Activated CD8-positive, alpha-beta memory T cell treated with anti-CD3 and anti-CD28 coated beads, Interleukin-2, amount 50 U/mL, for 48 hours (primary cell): ENCODE measurements at regions not wholly inside any gene's neighbourhood (a gene's known extent, or its start where the extent isn't known, plus 50 kb on each side); places are given as distances from the start of the nearest gene placed in this dataset.
"Not testable (repeated sequence)": the region's sequence is repeated elsewhere in the genome, so short reads cannot be mapped to it uniquely, and the experiment has no call there.

Source experiments
- DNase-seq: peaks from one replicate; pipeline ENCODE4 v3.0.0-alpha.2; 2020

DNA sequence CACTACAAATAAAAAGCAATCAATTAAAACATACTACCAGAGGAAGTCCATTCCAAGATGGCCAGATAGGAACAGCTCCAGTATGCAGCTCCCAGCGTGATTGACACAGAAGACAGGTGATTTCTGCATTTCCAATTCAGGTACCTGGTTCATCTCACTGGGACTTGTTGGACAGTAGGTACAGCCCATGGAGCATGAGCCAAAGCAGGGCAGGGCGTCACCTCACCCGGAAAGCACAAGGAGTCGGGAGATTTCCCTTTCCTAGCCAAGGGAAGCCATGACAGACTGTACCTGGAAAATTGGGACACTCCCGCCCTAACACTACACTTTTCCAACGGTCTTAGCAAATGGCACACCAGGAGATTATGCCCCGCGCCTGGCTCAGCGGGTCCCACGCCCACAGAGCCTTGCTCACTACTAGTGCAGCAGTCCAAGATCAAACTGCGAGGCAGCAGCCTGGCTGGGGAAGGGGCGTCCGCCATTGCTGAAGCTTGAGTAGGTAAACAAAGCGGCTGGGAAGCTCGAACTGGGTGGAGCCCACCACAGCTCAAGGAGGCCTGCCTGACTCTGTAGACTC lies 106.0 kb downstream of the BUD13 start:
- DNase-seq = not testable (repeated sequence)

DNA sequence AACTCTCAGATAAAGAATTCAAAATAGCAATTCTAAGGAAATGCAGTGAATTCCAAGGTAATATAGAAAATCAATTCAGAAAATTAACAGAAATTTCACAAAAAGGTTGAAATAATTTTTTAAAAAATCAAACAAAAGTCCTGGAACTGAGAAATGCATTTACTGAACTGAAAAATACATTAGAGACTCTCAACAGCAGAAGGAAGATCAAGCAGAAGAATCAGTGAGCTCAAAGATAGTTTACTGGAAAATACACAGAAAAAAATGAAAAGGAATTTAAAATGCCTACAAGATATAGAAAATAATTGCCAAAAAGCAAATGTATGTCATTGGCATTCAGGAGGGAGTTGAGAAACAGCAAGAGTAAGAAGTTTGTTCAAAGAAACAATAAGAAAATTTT lies 107.3 kb downstream of the BUD13 start:
- DNase-seq = no peak

DNA sequence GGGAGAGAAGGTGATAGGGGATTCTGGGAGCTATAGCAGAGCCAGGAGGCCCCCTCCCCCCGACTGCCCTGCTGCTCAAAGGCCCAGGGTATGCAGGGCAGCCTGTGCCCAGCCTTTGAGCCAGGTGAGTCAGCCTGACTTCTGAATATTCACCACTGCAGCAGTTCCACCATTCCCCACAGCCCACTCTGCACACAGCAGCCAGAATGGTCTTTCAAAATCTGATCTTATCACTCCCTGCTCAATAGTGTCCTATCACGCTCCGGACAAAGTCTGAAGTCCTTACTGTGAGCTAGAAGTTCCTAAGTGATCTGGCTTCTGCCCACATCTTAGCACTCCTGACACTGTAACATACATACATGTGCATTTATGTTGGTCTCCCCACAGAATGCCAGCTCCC lies 111.7 kb downstream of the BUD13 start:
- DNase-seq = no peak

DNA sequence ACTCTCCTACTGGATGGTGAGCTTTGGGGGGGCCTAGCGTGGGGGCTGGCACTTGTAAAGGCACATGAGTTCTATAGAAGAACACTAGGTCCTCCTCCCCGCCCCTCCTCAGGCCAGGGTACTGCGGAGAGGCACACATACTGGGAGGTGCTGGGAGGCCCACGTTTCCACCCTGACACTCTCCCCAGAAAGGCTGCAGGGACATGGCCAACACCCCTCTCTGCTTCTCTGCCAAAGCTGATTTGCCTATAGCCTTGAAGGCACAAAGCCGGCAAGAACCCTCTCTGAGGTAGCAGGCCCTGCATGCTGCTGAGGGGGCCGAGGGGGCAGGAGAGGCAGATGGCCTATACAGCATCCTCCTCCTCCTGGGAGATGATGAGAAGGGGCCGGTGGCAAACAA lies 112.8 kb downstream of the BUD13 start:
- no peak for DNase-seq

DNA sequence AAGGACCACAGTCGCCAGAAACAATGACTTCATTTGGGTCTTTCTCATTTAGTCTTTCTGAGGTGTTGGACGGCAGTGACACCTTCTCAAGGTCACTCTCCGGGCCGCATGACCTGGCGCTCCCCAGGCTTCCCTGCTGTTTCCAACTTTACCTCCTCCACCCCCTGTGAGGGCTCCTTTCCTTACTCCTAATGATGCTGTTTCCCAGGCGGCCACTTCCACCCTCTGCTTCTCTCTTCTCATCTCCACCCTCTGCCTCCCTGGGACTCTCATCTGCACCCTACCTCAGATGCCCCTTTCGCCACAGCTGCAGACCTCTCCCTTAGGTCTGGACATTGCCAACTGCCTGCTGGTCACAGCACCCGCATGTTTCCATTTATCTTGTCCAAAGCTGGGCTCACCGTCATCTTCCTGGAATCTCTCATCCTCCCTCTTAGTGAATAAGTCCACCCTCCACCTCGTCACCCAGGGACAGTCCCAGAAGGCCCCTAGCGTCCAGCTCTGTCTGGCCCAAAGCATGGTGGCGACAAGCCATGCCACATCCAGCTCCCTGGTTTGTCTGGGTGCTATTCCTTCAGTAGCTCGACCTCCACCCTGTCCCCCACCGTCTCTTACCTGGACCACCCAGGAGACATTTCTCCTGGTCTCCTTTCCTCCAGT lies 113.8 kb downstream of the BUD13 start:
- no peak for DNase-seq

DNA sequence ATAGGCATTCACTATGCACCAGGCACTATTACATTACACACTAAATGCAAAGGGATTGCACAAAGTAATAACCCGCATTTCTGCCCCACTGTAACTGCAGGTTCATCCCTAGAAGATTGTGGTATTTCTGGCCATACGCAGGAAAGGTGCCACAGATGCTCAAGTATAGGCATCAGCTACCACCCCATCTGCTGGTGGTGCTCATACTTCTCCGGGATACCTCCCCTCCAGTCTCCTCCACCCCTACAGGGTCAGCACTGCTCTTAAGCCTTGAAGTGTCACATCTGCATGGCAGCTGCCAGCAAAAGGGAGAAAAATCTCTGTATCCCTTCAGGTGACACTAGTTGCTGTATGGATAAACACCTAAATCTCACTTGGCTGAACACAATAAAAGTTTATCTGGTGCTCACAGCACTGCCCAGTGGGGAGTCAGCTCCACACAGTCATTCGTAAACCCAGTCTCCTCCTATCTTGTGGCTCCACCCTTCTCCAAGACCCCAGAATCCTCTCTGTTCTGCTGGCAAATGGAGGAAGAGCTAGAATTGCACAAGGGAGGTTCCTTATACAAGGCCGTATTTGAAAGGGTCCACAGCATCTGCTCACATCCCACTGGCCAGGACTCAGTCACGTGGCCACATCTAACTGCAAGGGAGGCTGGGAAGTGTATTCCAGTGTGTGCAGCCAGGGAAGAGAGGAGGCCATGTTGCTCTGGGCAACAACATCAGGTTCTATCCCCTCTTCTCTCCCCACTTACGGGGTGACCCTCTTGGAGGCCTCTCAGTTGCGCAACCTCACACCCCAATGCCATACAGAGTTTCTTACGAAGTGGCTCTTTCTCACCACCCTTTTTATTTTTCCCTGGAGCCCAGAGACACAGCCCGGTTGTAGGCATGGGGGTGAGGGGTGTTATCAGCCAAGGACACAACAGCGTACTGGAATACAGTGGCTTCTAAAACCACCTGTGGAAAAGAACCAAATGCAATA lies 114.7 kb downstream of the BUD13 start:
- no peak for DNase-seq

DNA sequence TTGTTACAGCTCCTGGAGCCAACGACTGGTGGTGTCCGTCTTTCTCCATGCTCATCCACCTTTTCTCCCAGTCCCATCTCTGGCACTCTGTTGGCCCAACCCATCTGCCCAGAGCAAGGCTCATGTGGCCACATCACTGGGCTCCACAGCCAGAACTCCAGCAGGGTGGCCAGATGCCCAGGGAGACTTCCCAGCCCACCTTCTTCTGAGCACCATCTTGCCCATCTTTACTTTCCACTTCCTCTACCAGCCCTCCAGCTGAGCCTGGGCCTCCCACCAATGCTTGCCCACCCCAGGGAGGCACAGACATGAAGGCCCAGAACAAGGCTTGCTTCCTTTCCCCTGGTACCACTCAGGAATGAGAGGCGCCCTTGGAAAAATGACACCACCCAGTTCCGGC lies 116.8 kb downstream of the BUD13 start:
- peak; percentile 37 for DNase-seq

DNA sequence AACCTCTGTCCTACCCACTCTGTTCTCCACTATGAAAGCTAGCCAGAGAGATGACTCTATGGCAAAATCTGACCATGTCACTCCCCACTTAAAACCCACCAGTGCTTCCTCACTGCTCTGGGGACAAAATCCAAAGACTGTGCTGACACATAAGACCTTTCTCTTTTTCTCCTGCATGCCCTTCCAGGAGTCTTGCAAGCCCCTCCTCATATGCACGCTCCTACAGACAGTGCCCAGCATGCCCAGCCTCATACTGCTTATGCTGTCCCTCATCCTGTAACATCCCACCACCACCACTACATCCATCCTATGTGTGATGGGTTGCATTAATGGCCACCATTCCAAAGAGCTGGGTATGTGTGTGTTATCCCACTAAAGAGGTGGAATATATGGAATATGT lies 118.3 kb downstream of the BUD13 start:
- DNase-seq = no peak

DNA sequence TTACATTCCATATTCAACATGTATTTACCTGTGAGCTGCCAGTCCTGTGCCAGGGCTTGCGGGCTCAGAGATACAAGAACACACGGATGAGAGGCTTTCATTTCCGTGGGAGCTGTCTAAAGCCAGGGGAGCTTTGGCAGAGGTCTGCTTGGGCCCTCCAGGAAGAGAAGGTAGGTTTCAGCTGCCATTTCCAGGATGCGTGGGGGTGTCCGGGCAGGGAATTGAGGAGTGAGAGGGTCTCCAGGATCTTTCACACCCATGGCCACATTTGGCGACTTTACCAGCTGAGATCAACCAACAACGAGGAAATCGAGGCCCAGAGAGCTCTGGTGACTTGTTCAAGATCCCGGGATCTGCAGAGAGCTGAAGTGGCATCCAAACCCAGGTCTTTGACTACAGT lies 119.6 kb downstream of the BUD13 start:
- DNase-seq = peak; percentile 8

DNA sequence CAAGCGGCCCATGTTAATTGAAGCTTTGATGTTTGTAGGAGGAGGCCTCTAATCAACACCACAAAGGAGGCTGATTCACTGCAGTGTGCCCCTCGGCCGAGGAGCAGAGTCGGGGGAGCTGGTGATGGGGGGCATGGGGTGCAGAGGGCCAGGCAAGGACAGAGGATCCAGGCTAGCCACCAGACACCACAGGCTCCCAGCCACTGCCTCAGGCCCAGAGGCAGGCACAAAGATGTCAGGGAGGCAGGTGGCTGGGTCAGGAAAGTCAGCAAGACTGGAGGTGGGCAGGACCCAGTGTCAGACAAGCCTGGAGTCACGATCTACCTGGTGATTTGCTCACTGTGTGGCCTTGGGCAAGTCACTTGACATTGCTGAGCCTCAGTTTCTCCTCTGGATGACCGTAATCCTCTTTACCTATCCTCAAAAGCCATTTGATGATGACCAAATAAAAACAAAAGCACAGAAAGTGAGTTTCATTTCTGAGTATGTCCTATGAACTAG lies 121.0 kb downstream of the BUD13 start:
- peak; percentile 22 for DNase-seq

DNA sequence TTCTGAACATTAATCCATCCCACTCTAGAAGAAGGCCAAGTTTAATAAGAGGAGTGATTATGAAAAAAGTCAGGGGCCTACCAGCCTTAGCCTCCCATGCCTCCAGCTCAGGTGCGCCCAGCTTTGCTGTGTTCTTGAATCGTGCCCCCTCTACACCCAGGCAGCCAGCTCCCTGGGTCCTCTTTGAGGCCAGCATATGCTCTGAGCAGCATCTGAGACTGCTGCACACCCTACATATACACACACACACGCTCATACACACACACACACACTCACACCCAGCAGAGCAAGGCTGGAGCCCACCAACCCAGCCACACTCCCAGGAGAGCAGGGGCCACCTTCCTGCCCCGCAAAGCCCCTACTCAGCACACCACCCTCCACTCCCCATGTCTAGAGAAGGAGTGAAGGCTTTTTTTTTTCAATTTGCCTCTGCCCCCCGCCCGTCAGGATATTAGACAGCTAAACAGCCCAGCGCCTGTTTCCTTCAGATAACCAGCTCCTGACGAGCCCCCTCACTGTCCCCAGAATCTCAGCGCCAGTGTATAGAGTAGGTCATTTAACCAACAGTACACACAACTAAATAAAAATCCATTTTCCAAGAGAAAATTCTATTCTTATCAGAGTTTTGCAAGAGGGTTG lies 121.6 kb downstream of the BUD13 start:
- DNase-seq = peak; percentile 15

DNA sequence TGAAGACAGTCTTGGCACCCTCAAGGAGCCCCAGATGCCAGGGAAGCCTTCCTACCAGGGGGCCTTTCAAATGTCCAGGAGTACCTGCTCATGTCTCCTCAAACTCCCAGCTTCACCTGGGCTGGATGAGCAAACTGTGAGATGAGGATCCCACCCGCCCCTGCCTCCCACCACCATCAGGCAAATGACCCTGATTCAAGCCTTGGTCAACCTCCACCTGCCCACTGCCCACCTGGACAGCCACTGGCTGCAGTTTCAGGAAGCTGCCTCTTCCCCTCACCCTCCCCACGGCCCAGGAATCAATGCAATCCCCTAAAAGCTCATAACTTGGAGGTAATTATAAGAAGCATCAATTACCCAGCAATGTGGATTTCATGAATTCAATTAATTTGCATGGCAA lies 122.7 kb downstream of the BUD13 start:
- DNase-seq = peak; percentile 6

DNA sequence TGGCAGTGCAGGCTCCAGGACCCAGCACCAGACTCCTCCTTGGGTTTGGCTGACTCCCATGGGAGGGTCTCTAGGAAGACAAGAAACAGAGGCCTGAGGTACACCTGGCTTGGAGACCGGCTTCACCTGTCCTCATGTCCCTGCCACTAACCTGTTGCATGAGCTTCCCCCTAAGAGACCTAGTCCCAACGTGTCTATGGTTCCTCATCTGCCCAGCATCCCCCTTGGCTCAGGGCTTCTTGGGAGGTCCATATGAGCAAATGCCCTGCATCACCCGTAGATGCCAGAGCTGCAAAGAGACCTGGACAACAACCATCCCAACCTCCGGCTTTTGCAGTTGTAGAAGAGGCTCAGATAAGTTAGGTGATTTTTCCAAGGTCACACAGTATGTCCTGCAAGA lies 123.5 kb downstream of the BUD13 start:
- peak; percentile 29 for DNase-seq

DNA sequence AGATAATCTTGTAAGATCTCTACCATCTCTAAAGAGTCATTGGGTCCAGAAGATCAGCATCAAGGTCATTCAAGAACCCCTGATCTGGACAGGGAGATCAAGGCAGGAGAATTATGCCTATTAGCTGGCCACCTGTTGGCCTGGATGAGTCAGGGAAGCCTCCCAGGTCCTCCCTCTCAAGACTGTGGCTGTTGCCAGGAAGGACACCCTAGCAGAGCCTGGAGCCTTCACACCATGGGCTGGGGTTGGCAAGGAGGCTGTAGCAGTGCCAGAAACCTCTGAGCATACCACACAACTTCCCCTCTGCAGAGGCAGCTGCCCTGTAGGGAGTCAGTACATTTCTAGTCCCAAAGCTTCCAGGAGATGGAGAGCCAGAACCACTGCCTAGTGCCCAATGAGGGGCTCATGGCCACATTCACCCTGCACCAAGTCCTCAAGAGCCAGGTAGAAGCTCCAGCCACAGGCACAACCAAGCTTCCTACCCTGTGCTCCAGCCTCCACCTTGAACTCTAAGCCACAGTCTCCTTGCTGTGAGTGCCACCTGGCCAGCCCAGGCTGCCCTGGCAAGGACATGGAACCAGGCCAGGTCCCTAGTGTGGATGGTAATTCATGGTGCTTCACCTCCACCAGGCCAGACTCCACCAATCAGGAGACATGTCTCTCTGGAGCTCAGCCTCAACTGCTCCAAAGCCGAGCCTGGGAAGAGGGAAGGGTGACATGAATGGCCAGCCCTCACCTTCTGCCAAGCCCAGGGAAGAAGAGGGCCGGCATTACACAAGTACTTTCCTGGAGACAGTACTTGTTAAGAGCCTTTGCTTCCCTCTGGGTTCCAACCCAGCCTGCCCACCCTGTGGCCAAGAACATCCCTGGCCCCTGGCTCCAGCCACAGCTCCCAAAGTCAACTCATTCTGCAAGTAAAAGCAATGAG lies 124.3 kb downstream of the BUD13 start:
- peak; percentile 36 for DNase-seq

DNA sequence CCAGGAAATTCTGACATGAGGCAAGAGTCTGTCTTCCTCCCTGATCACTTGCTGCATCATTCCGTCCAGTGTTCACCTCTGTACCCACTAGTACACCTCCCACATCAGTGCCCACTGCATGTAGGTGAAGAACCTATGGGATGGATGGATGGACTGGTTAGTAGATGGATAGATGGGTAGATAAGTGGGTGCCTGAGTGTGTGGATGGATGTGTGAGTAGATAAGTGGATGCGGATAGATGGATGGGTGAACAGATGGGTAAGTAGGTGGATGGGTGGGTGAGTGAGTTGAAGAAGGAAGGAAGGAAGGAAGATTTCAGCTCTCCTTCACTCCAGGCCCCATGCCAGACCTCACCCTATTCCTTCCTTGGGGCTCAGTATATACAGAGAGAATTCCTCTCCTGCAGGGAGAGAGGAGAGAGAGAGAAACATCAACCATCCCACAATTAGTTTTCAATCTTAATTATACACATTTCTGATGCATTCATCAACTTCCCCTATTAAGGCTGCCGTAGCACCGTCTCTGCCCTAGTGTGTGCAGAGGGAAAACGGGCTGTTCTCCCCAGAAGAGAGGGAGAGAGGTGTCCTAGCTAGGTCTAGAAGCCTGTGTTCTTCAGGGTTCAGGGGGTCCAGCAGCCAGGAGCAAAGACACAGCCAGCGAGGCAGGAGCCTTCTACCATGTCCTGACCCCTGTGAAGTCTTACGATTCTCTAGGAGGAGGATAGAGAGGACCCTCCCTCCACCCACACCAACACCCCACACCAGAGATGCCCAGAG lies 125.3 kb downstream of the BUD13 start:
- peak; percentile 18 for DNase-seq

DNA sequence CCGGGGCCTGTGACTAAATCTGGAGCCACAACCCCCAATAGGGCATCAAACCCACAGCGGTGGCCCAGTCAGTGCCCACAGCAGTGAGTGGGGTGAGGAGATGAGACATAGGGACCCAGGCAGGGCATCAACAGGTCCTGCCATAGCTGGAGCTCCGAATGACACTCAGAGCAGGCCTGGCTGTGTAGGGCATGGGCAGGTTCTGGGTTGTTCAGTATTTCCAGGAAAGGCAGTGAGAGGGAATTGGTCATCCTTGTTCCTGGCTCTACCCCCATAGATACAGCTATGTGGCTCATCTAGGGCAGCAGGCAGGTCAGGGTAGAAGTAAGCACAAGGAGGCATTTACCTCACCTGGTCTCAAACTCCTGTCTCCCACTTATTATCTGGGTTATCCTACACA lies 126.6 kb downstream of the BUD13 start:
- DNase-seq = no peak

DNA sequence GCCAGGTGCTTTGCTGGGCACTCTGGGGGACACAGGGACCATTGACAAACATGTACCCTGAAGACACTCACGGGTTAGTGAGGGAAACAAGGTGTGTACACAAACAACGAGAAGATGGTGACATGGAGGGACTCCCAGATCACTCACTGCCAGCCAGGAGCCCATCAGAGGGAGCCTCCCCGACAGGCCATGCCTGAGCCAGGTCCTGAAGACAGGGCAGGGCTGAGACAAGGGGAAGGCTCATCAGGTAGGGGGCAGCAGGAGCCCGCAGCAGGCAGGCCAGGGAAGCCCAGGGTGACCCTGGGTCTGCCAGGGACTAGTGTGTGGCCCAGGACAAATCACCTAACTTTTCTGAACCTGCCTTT lies 127.9 kb downstream of the BUD13 start:
- no peak for DNase-seq

DNA sequence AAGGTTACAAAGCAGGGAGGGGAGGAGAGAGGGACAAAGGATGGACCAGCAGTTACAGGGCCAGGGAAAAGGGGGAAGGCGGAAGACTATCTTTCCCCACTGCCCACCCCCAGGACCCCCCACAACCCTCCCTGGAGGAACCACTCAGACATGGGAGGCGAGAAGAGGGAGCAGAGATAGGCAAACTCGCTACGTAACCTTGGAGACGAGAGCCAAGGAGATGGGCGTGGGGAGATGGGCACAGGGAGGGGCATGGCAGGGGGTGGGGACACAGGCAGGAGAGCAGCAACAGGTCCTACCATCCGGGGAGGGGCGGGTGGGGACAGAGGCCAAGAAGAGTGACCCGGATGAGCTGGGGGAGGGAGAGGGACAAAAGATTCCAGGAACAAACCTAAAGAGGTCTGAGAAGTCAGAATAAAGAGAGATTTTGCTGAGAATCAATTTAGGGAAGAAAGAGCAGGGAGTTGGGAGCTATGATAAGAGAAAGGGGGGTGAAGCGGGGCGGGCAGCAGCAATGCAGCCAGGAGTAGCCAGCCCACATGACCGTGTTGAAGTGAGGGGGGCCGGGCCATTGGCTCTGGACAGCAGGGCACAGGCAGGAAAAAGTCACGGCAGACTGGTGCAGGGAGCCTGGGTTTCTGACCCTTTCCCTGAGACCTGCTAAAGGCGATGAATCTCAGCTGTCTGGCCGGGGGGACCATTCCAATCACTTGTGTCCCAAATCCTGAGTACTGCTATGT lies 128.4 kb downstream of the BUD13 start:
- DNase-seq = no peak

DNA sequence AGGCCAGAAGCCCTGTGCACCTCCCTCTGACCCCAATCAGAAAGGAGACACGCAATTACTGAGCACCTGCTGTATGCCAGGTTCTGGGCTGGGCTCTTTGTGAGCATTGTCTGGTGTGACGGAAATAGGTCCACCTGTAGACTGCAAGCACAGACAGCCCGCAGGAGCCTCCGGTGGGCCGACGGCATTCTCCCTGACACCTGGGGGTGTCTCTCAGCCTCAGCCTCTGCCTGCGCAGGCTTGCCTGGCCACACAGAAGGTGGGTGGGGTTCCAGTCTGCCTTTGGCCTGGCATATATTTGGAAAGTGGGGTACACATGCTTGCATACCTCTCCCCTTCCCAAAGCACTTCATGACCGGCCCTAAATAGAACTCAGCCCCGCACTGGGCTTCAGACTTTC lies 129.3 kb downstream of the BUD13 start:
- DNase-seq = peak; percentile 1

DNA sequence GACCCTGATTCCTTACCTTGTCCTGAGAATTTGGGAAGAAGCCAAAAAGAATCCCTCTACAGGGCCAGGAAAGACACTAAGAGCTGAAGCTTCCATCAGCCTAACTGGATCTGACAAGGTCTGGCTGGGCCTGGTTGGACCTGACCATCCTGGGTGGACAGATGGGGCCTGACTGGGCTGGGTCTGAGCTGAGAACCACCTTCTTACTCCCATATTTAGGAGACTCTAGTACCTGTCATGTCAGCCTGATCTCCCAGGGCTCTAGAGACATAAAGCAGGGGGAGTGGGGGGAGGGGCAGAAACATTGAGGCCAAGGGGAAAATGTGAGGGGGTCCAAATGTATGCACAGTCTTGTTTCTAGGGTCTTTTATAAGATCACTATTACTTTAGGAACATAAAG lies 129.9 kb downstream of the BUD13 start:
- DNase-seq = no peak

DNA sequence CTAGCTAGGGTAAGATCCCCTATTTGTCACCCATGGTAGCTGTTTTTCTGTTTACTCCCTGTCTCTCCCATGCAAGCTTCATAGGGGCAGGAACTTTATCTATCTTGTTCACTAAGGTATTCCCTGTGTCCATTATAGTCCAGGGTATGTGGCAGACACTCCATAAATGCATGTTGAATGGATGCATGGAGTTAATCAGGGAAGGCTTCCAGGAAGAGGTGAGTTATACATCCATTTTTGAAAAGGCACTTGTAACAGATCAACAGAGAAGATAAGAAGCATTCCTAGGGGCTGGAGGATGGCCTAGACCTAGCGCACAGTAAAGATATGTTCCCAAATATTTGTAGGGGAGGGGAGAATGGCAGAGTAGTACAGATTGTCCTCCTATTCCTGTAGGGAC lies 130.3 kb downstream of the BUD13 start:
- DNase-seq = no peak
